Neutrophil (primary cell): ENCODE measurements at regions not wholly inside any gene's neighbourhood (a gene's known extent, or its start where the extent isn't known, plus 50 kb on each side); places are given as distances from the start of the nearest gene placed in this dataset.

Experiments used
- H3K27ac ChIP-seq: fragments of 200-600 bp; sonication (generic); 2 replicates; pipeline ENCODE4 v1.5.1; 2016; ENCODE audit warnings: mild to moderate bottlenecking, moderate library complexity
- H3K27me3 ChIP-seq: fragments of 200-600 bp; sonication (generic); 2 replicates; pipeline ENCODE4 v1.6.0; 2016; ENCODE audit warnings: mild to moderate bottlenecking
- H3K36me3 ChIP-seq: fragments of 200-600 bp; sonication (generic); 2 replicates; pipeline ENCODE4 v1.5.1; 2017
- H3K4me1 ChIP-seq, 2 experiments: fragments of 200-600 bp in 1 of 2; sonication (generic) in 1 of 2; 1 replicate in 1 of 2; 2 replicates in 1 of 2; pipeline versions ENCODE4 v1.5.1 to v1.6.1; 2013 to 2016; ENCODE audit warnings: low read depth in 1 of 2, low read length in 1 of 2, mild to moderate bottlenecking in 1 of 2, moderate library complexity in 1 of 2; ENCODE audit not compliant: control insufficient read depth in 1 of 2, insufficient read depth in 1 of 2
- H3K4me3 ChIP-seq, 2 experiments: fragments of 200-600 bp in 1 of 2; sonication (generic) in 1 of 2; 1 replicate in 1 of 2; 2 replicates in 1 of 2; pipeline ENCODE4 v1.5.1; 2013 to 2016; ENCODE audit warnings: low read depth in 1 of 2, low read length in 1 of 2, mild to moderate bottlenecking in 1 of 2, moderate library complexity in 1 of 2
- H3K9me3 ChIP-seq: fragments of 200-600 bp; sonication (generic); 2 replicates; pipeline ENCODE4 v1.5.1; 2016
- CTCF ChIP-seq: fragments of 200-600 bp; sonication (generic); IDR thresholded peaks from 2 replicates; pipeline ENCODE4 v1.5.1; 2016; ENCODE audit warnings: antibody characterized with exemption

- H3K4me1 ChIP-seq = no peaks in the 10 kb centered on the region
- no peak for TF ChIP-seq CTCF
- no peaks in the 10 kb centered on the region for H3K27me3 ChIP-seq
- no peaks in the 10 kb centered on the region for H3K9me3 ChIP-seq
- no peak overlapping the region for H3K4me3 ChIP-seq
- H3K27ac ChIP-seq = no peak overlapping the region
- no peaks in the 10 kb centered on the region for H3K36me3 ChIP-seq
Observed at GRCh38 chr2:133756833-133757232, 188.6 kb upstream of the NCKAP5 start.

GRCh38 chr2:133760376-133760775 is 192.1 kb upstream of the NCKAP5 start:
- Histone ChIP-seq H3K27ac (no peak overlapping the region), H3K4me1 (no peaks in the 10 kb centered on the region), H3K27me3 (no peaks in the 10 kb centered on the region), H3K36me3 (no peaks in the 10 kb centered on the region), H3K9me3 (no peaks in the 10 kb centered on the region), H3K4me3 (no peak overlapping the region)
- no peak for TF ChIP-seq CTCF

- Histone ChIP-seq H3K36me3 (no peaks in the 10 kb centered on the region), H3K4me1 (no peaks in the 10 kb centered on the region), H3K27ac (no peak overlapping the region), H3K9me3 (no peaks in the 10 kb centered on the region), H3K27me3 (no peaks in the 10 kb centered on the region), H3K4me3 (no peak overlapping the region)
- no peak for TF ChIP-seq CTCF
Observed at GRCh38 chr2:133765658-133766057, 197.4 kb upstream of the NCKAP5 start.

GRCh38 chr2:133766164-133766832 is 198.0 kb upstream of the NCKAP5 start:
- no peaks in the 10 kb centered on the region for H3K4me1 ChIP-seq
- no peaks in the 10 kb centered on the region for H3K27me3 ChIP-seq
- H3K9me3 ChIP-seq = no peaks in the 10 kb centered on the region
- H3K4me3 ChIP-seq = no peak overlapping the region
- no peak for TF ChIP-seq CTCF
- no peak overlapping the region for H3K27ac ChIP-seq
- H3K36me3 ChIP-seq = no peaks in the 10 kb centered on the region

- Histone ChIP-seq H3K36me3 (no peaks in the 10 kb centered on the region), H3K4me3 (no peak overlapping the region), H3K27me3 (no peaks in the 10 kb centered on the region), H3K27ac (no peak overlapping the region), H3K9me3 (no peaks in the 10 kb centered on the region), H3K4me1 (no peaks in the 10 kb centered on the region)
- TF ChIP-seq CTCF = no peak
Observed at GRCh38 chr2:133768256-133768655, 200.0 kb upstream of the NCKAP5 start.
